Left hindlimb (tissue), 1 donor: ENCODE measurements at regions not wholly inside any gene's neighbourhood (a gene's known extent, or its start where the extent isn't known, plus 50 kb on each side); places are given as distances from the start of the nearest gene placed in this dataset.
"Not testable (repeated sequence)": the region's sequence is repeated elsewhere in the genome, so short reads cannot be mapped to it uniquely, and the experiment has no call there.

ENCODE experiments used
- DNase-seq: peaks from one replicate; pipeline ENCODE4 v3.0.0-alpha.2; 2018

DNA sequence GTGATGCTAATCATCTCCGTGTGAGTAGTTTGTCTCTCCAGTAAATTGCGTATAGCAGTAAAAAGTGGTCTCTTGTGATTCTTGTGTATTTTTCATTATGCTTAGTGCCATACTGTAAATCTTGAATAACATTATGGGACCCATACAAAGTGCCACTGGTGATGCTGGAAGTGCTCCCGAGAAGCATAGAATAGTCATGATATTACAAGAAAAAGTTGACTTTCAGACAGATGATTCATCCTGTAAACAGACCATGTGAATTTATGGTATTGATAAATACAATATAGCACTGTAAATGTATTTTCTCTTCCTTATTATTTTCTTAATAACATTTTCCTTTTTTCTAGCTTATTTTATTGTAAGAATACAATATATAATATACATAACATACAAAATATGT lies 74.6 kb upstream of the CDK6 start:
- DNase-seq: no peak

DNA sequence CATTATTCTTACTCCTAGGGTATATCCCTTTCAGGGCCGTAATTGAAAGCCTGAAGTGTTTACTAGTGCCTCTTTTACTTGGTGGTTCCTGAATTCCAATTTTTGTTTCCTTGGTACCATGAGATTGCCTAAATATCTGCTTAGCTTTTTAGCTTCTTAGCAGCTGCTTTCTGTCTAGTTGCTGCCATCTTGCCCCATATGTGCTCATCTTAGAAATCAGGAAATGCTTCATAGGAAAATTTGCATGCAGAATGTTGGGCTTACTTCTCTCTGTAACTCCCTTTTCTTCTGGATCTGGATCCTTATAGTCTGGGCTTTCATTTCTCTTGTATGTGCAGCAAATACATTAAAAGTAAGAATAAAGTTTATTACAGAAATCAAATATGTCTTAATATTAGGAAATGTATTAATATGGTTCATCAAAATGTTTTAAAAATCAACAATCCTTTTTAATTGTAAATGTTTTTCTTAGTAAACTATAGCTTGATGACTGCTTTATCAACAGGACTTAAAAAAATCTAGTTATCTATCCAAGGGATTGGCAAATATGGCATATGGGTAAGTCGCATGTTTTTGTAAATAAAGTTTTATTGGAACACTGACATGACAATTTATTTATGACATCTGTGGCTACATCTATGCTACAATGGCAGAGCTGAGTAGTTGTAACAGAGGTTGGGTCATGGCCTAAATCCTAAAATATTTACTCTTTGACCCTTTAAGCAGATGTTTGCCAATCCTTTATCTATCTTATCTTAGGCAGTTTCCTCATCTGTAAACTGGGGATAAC lies 73.5 kb upstream of the CDK6 start:
- no peak for DNase-seq

DNA sequence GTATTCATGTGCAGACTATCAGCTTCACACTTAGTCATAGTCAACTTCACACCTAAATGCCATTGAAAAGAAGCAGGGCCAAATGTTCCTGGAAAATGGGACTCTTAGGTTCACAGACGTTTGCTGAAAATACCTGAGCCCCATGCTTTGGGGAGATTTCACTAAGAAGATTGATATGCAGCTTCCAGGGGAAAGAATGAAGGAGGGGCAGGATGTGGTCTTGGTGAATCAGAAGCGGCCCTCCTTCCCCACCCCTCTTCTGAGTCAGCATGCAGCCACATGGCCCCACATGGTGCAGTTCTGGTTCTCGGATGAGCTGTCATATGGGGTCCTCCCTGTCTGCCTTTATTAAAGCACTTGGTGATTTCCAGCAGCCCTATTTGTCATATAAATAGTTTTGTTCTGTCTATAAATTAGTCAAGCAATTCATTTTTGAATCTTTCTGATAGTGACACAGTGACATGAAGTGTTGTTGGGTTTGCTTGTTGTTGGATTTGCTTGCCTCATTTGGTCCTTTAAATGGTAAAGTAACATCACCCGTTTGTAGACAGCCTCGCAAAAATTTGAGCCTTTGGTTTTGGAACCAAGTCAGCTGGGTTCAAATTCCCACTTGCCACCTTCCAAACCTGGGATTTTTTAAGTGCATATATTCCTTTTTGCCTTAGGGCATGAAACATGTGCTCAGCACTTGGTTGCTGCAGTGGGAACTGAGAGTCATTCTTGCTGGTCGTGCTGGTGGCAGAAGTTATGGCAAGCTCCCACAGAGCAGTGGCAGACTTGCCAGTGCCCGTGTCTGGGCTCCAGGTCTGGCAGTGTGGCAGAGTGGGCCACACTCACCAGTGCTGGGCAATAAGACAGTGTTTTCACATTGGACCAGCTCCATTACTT lies 68.1 kb upstream of the CDK6 start:
- no peak for DNase-seq

DNA sequence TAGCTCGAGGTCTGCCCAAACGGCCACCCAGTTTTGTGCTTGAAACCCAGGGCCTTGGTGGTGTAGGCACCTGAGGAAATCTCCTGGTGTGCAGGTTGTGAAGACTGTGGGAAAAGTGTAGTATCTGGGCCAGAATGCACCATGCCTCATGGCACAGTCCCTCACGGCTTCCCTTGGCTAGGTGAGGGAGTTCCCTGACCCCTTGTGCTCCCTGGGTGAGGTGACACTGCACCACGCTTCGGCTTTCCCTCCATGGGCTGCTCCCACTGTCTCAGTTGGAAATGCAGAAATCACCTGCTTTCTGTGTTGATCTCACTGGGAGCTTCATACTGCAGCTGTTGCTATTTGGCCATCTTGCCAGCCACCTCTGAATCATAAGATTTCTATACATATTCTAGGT lies 62.4 kb upstream of the CDK6 start:
- DNase-seq: no peak

DNA sequence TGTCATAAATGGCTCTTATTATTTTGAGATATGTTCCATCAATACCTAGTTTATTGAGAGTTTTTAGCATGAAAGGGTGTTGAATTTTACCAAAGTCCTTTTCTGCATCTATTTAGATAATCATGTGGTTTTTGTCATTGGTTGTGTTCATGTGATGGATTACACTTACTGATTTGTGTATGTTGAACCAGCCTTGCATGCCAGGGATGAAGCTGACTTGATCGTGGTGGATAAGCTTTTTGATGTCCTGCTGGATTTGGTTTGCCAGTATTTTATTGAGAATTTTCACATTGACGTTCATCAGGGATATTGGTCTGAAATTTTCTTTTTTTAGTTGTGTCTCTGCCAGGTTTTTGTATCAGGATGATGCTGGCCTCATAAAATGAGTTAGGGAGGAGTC lies 58.5 kb upstream of the CDK6 start:
- not testable (repeated sequence) for DNase-seq

DNA sequence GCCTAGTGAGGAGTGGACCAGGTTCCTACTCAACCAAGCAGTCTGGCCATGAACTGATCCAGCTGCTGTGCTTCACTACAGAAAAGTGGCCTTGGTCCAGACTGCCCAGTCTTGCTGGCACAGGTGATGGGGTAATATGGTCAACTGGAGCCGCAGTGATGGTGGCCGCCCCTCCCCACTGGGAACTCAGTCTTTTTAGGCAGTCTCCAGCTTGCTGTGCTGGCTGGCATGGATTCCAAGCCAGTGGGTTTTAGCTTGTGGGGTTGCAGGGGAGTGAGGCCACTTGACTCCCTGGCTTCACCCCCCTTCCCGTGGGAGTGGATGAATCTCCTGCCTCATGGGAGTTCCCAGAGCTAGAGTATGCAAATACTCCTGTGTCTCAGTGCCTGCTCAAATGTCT lies 52.7 kb upstream of the CDK6 start:
- no peak for DNase-seq
